ENCODE measurements at regions not wholly inside any gene's neighbourhood (a gene's known extent, or its start where the extent isn't known, plus 50 kb on each side); places are given as distances from the start of the nearest gene placed in this dataset.

DNA sequence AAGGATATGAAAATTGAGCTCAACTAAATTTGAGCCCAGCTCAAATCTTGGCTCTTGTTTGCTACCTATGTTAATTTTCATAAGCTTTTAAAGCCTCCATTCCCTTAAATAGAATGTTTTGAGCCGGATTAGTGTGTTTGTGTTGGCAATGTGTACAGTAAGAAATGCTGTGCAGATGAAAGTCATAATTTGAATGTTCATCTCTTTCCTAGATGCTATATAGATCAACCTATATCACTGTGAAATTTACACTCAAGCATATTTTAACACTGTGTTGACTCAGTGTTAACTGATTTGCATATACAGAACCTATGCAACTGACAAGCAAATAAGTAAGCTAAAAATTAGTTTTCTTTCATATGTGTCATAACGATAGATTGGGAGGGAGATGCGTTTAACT is 272.5 kb downstream of the TFEC start:
- TF ChIP-seq, protein P1, sequence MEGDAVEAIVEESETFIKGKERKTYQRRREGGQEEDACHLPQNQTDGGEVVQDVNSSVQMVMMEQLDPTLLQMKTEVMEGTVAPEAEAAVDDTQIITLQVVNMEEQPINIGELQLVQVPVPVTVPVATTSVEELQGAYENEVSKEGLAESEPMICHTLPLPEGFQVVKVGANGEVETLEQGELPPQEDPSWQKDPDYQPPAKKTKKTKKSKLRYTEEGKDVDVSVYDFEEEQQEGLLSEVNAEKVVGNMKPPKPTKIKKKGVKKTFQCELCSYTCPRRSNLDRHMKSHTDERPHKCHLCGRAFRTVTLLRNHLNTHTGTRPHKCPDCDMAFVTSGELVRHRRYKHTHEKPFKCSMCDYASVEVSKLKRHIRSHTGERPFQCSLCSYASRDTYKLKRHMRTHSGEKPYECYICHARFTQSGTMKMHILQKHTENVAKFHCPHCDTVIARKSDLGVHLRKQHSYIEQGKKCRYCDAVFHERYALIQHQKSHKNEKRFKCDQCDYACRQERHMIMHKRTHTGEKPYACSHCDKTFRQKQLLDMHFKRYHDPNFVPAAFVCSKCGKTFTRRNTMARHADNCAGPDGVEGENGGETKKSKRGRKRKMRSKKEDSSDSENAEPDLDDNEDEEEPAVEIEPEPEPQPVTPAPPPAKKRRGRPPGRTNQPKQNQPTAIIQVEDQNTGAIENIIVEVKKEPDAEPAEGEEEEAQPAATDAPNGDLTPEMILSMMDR (IDR thresholded peaks at IDR 0.05; ENCODE audit: low read depth, low read length, poor library complexity, severe bottlenecking): no peak
- no peak for TF ChIP-seq EZH2phosphoT487 (IDR thresholded peaks at IDR 0.05; ENCODE audit: borderline replicate concordance, low read length)
